ENCODE measurements at regions not wholly inside any gene's neighbourhood (a gene's known extent, or its start where the extent isn't known, plus 50 kb on each side); places are given as distances from the start of the nearest gene placed in this dataset.

GRCh38 chr7:155209478-155210319 is 88.0 kb upstream of the INSIG1 start:
- TF ChIP-seq POLR2A (IDR thresholded peaks at IDR 0.05; ENCODE audit: low read depth, low read length) = no peak
- DNase-seq (ENCODE audit: insufficient read length, low spot score) (no peak), FAIRE-seq (no peak)

GRCh38 chr7:155210356-155210755 is 87.3 kb upstream of the INSIG1 start:
- no peak for DNase-seq (ENCODE audit: insufficient read length, low spot score)
- TF ChIP-seq POLR2A (IDR thresholded peaks at IDR 0.05; ENCODE audit: low read depth, low read length) = no peak
- no peak for FAIRE-seq

- TF ChIP-seq POLR2A (IDR thresholded peaks at IDR 0.05; ENCODE audit: low read depth, low read length) = no peak
- FAIRE-seq = no peak
- DNase-seq (ENCODE audit: insufficient read length, low spot score) = no peak
Observed at GRCh38 chr7:155211173-155211572, 86.5 kb upstream of the INSIG1 start.

GRCh38 chr7:155211761-155212160 is 85.9 kb upstream of the INSIG1 start:
- TF ChIP-seq POLR2A (IDR thresholded peaks at IDR 0.05; ENCODE audit: low read depth, low read length) = no peak
- DNase-seq (ENCODE audit: insufficient read length, low spot score) (no peak), FAIRE-seq (no peak)

GRCh38 chr7:155212301-155213015 is 85.2 kb upstream of the INSIG1 start:
- FAIRE-seq = no peak
- DNase-seq (ENCODE audit: insufficient read length, low spot score) = no peak
- no peak for TF ChIP-seq POLR2A (IDR thresholded peaks at IDR 0.05; ENCODE audit: low read depth, low read length)

GRCh38 chr7:155213385-155213784 is 84.3 kb upstream of the INSIG1 start:
- TF ChIP-seq POLR2A (IDR thresholded peaks at IDR 0.05; ENCODE audit: low read depth, low read length) = no peak
- no peak for FAIRE-seq

GRCh38 chr7:155213955-155214740 is 83.5 kb upstream of the INSIG1 start:
- FAIRE-seq = no peak
- TF ChIP-seq POLR2A (IDR thresholded peaks at IDR 0.05; ENCODE audit: low read depth, low read length) = no peak
- DNase-seq (ENCODE audit: insufficient read length, low spot score) = no peak

More at GRCh38 chr7:155213385-155213784, 84.3 kb upstream of the INSIG1 start:
- DNase-seq (ENCODE audit: insufficient read length, low spot score) = no peak

GRCh38 chr7:155215576-155216325 is 81.9 kb upstream of the INSIG1 start:
- no peak for TF ChIP-seq POLR2A (IDR thresholded peaks at IDR 0.05; ENCODE audit: low read depth, low read length)
- DNase-seq (ENCODE audit: insufficient read length, low spot score) (no peak), FAIRE-seq (no peak)

- FAIRE-seq (no peak), DNase-seq (ENCODE audit: insufficient read length, low spot score) (no peak)
- TF ChIP-seq POLR2A (IDR thresholded peaks at IDR 0.05; ENCODE audit: low read depth, low read length) = no peak
Observed at GRCh38 chr7:155216475-155217272, 81.0 kb upstream of the INSIG1 start.

- no peak for TF ChIP-seq POLR2A (IDR thresholded peaks at IDR 0.05; ENCODE audit: low read depth, low read length)
- DNase-seq (ENCODE audit: insufficient read length, low spot score) (no peak), FAIRE-seq (no peak)
Observed at GRCh38 chr7:155217634-155218033, 80.0 kb upstream of the INSIG1 start.

- TF ChIP-seq POLR2A (IDR thresholded peaks at IDR 0.05; ENCODE audit: low read depth, low read length) = no peak
- FAIRE-seq = no peak
- DNase-seq (ENCODE audit: insufficient read length, low spot score) = no peak
Observed at GRCh38 chr7:155218276-155219153, 79.2 kb upstream of the INSIG1 start.

- FAIRE-seq = no peak
- DNase-seq (ENCODE audit: insufficient read length, low spot score) = no peak
- no peak for TF ChIP-seq POLR2A (IDR thresholded peaks at IDR 0.05; ENCODE audit: low read depth, low read length)
Observed at GRCh38 chr7:155219154-155219531, 78.5 kb upstream of the INSIG1 start.
